HUES64 (cell line): ENCODE measurements at regions not wholly inside any gene's neighbourhood (a gene's known extent, or its start where the extent isn't known, plus 50 kb on each side); places are given as distances from the start of the nearest gene placed in this dataset.

Experiments used
- H3K27ac ChIP-seq: 2 replicates; pipeline ENCODE4 v1.7.0; 2013; ENCODE audit warnings: low read depth, low read length, inconsistent platforms
- H3K27me3 ChIP-seq: 2 replicates; pipeline ENCODE4 v1.6.1; 2013; ENCODE audit warnings: mild to moderate bottlenecking, low read length; ENCODE audit not compliant: insufficient read depth
- H3K36me3 ChIP-seq: 2 replicates; pipeline ENCODE4 v1.6.1; 2013; ENCODE audit warnings: mild to moderate bottlenecking, low read length; ENCODE audit not compliant: insufficient read depth
- H3K4me1 ChIP-seq: 2 replicates; pipeline ENCODE4 v1.6.1; 2013; ENCODE audit warnings: mild to moderate bottlenecking, low read length, moderate library complexity; ENCODE audit not compliant: insufficient read depth
- H3K4me3 ChIP-seq: 2 replicates; pipeline ENCODE4 v1.5.1; 2013; ENCODE audit warnings: mild to moderate bottlenecking, low read length, moderate library complexity
- H3K9ac ChIP-seq: 2 replicates; pipeline ENCODE4 v1.6.1; 2013; ENCODE audit warnings: mild to moderate bottlenecking, low read depth, low read length
- H3K9me3 ChIP-seq: 2 replicates; pipeline ENCODE4 v1.6.1; 2013; ENCODE audit warnings: low read depth, low read length; ENCODE audit not compliant: insufficient read depth
- WGBS: fragments of 150-250, 120-280 bp; methylation state at CpG from one replicate; pipeline ENCODE4 v1.1.7; 2013; ENCODE audit warnings: missing lambda C conversion rate; 5-methylcytosine and 5-hydroxymethylcytosine counted together

GRCh38 chr3:182238126-182238525, 526.4 kb downstream of the SOX2 start:
- Histone ChIP-seq H3K36me3 (no peaks in the 10 kb centered on the region), H3K4me3 (no peak overlapping the region), H3K4me1 (peaks cover 56% of the 10 kb centered on the region), H3K9ac (peak overlapping the region; percentile 46; the same call in 1 of the 2 replicates), H3K27me3 (no peaks in the 10 kb centered on the region), H3K9me3 (no peaks in the 10 kb centered on the region), H3K27ac (peak overlapping the region; percentile 60)
- WGBS = 72% methylated on average over 8 of the region's 8 CpGs

GRCh38 chr3:182239316-182239715, 527.6 kb downstream of the SOX2 start:
- 100% methylated on average over 2 of the region's 2 CpGs for WGBS
- no peak overlapping the region for H3K9ac ChIP-seq
- H3K36me3 ChIP-seq = no peaks in the 10 kb centered on the region
- H3K4me3 ChIP-seq = no peak overlapping the region
- no peaks in the 10 kb centered on the region for H3K27me3 ChIP-seq
- no peaks in the 10 kb centered on the region for H3K9me3 ChIP-seq
- peaks cover 53% of the 10 kb centered on the region for H3K4me1 ChIP-seq
- no peak overlapping the region for H3K27ac ChIP-seq

- 76% methylated on average over 1 of the region's 2 CpGs for WGBS
- no peaks in the 10 kb centered on the region for H3K36me3 ChIP-seq
- H3K4me3 ChIP-seq = no peak overlapping the region
- no peaks in the 10 kb centered on the region for H3K9me3 ChIP-seq
- no peaks in the 10 kb centered on the region for H3K27me3 ChIP-seq
- no peak overlapping the region for H3K27ac ChIP-seq
- H3K9ac ChIP-seq = no peak overlapping the region
- H3K4me1 ChIP-seq = peaks cover 51% of the 10 kb centered on the region
These were observed 528.7 kb downstream of the SOX2 start for GRCh38 chr3:182240474-182240873.

- WGBS = 69% methylated on average over 2 of the region's 8 CpGs
- no peak overlapping the region for H3K4me3 ChIP-seq
- H3K4me1 ChIP-seq = peaks cover 47% of the 10 kb centered on the region
- no peak overlapping the region; the same call in 1 of the 2 replicates for H3K27ac ChIP-seq
- no peaks in the 10 kb centered on the region for H3K36me3 ChIP-seq
- H3K27me3 ChIP-seq = no peaks in the 10 kb centered on the region
- no peaks in the 10 kb centered on the region for H3K9me3 ChIP-seq
- H3K9ac ChIP-seq = no peak overlapping the region
These were observed 529.6 kb downstream of the SOX2 start for GRCh38 chr3:182241196-182241765.

GRCh38 chr3:182241766-182242488, 530.2 kb downstream of the SOX2 start:
- Histone ChIP-seq H3K27me3 (no peaks in the 10 kb centered on the region), H3K9ac (no peak overlapping the region), H3K9me3 (no peaks in the 10 kb centered on the region), H3K4me1 (peaks cover 47% of the 10 kb centered on the region), H3K4me3 (no peak overlapping the region), H3K36me3 (no peaks in the 10 kb centered on the region), H3K27ac (no peak overlapping the region)
- WGBS = 84% methylated on average over 15 of the region's 15 CpGs

GRCh38 chr3:182242489-182242942, 530.8 kb downstream of the SOX2 start:
- H3K4me3 ChIP-seq = no peak overlapping the region
- no peaks in the 10 kb centered on the region for H3K36me3 ChIP-seq
- no peak overlapping the region for H3K27ac ChIP-seq
- no peaks in the 10 kb centered on the region for H3K9me3 ChIP-seq
- no peak overlapping the region for H3K9ac ChIP-seq
- no peaks in the 10 kb centered on the region for H3K27me3 ChIP-seq
- peaks cover 42% of the 10 kb centered on the region for H3K4me1 ChIP-seq

- Histone ChIP-seq H3K9ac (no peak overlapping the region), H3K4me1 (peaks cover 33% of the 10 kb centered on the region), H3K27ac (no peak overlapping the region), H3K4me3 (no peak overlapping the region), H3K36me3 (no peaks in the 10 kb centered on the region), H3K9me3 (no peaks in the 10 kb centered on the region), H3K27me3 (no peaks in the 10 kb centered on the region)
- WGBS = 86% methylated on average over 1 of the region's 1 CpG
These were observed 531.9 kb downstream of the SOX2 start for GRCh38 chr3:182243625-182244024.

GRCh38 chr3:182244222-182244971, 532.7 kb downstream of the SOX2 start:
- peaks cover 31% of the 10 kb centered on the region for H3K4me1 ChIP-seq
- H3K4me3 ChIP-seq = no peak overlapping the region

GRCh38 chr3:182245059-182245458, 533.3 kb downstream of the SOX2 start:
- H3K9ac ChIP-seq = no peak overlapping the region
- peaks cover 25% of the 10 kb centered on the region for H3K4me1 ChIP-seq
- H3K4me3 ChIP-seq = no peak overlapping the region
- H3K27me3 ChIP-seq = no peaks in the 10 kb centered on the region
- 95% methylated on average over 5 of the region's 5 CpGs for WGBS
- no peaks in the 10 kb centered on the region for H3K9me3 ChIP-seq
- H3K36me3 ChIP-seq = no peaks in the 10 kb centered on the region
- H3K27ac ChIP-seq = no peak overlapping the region

More at GRCh38 chr3:182244222-182244971, 532.7 kb downstream of the SOX2 start:
- Histone ChIP-seq H3K9me3 (no peaks in the 10 kb centered on the region), H3K27me3 (no peaks in the 10 kb centered on the region), H3K9ac (no peak overlapping the region), H3K36me3 (no peaks in the 10 kb centered on the region), H3K27ac (no peak overlapping the region)
- 90% methylated on average over 4 of the region's 4 CpGs for WGBS

- H3K9me3 ChIP-seq = no peaks in the 10 kb centered on the region
- no peak overlapping the region for H3K27ac ChIP-seq
- no peak overlapping the region for H3K4me3 ChIP-seq
- no peaks in the 10 kb centered on the region for H3K27me3 ChIP-seq
- 96% methylated on average over 5 of the region's 5 CpGs for WGBS
- no peak overlapping the region for H3K9ac ChIP-seq
- peaks cover 7% of the 10 kb centered on the region; the same call in 1 of the 2 replicates for H3K4me1 ChIP-seq
- H3K36me3 ChIP-seq = no peaks in the 10 kb centered on the region
These were observed 535.1 kb downstream of the SOX2 start for GRCh38 chr3:182246870-182247269.

GRCh38 chr3:182248349-182248880, 536.7 kb downstream of the SOX2 start:
- 91% methylated on average over 5 of the region's 5 CpGs for WGBS
- no peaks in the 10 kb centered on the region for H3K36me3 ChIP-seq
- H3K4me3 ChIP-seq = no peak overlapping the region
- no peak overlapping the region for H3K27ac ChIP-seq
- no peaks in the 10 kb centered on the region for H3K9me3 ChIP-seq
- H3K4me1 ChIP-seq = peaks cover 8% of the 10 kb centered on the region; the same call in 1 of the 2 replicates
- H3K27me3 ChIP-seq = no peaks in the 10 kb centered on the region
- H3K9ac ChIP-seq = no peak overlapping the region
